ENCODE measurements at regions not wholly inside any gene's neighbourhood (a gene's known extent, or its start where the extent isn't known, plus 50 kb on each side); places are given as distances from the start of the nearest gene placed in this dataset.

DNA sequence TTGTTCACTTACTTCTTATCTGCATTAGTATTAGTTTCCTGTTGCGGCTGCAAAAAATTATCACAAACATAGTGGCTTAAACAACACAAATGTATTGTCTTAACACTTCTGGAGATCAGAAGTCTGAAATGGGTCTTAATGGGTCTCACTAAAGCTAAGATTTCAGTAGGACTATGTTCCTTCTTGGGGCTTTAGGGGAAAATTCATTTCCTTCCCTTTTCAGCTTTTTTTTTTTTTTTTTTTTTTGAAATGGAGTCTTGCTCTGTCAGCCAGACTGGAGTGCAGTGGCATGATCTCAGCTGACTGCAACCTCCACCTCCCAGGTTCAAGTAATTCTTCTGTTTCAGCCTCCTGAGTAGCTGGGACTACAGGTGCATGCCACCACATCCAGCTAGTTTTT, 78.1 kb upstream of the KLF3 start:
- intact Hi-C loops (cut with DNase I): no loop called here
- no peak for TF ChIP-seq POLR2A (IDR thresholded peaks at IDR 0.05)
- TF ChIP-seq, protein P1, sequence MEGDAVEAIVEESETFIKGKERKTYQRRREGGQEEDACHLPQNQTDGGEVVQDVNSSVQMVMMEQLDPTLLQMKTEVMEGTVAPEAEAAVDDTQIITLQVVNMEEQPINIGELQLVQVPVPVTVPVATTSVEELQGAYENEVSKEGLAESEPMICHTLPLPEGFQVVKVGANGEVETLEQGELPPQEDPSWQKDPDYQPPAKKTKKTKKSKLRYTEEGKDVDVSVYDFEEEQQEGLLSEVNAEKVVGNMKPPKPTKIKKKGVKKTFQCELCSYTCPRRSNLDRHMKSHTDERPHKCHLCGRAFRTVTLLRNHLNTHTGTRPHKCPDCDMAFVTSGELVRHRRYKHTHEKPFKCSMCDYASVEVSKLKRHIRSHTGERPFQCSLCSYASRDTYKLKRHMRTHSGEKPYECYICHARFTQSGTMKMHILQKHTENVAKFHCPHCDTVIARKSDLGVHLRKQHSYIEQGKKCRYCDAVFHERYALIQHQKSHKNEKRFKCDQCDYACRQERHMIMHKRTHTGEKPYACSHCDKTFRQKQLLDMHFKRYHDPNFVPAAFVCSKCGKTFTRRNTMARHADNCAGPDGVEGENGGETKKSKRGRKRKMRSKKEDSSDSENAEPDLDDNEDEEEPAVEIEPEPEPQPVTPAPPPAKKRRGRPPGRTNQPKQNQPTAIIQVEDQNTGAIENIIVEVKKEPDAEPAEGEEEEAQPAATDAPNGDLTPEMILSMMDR (IDR thresholded peaks at IDR 0.05): no peak
- Histone ChIP-seq H3K4me1 (peaks cover 0 to 8% (median 0%) of the 10 kb centered on the region in 3 donors), H3K36me3 (no peaks in the 10 kb centered on the region), H3K9me3 (no peaks in the 10 kb centered on the region), H3K27ac (no peak overlapping the region), H3K27me3 (no peaks in the 10 kb centered on the region), H3K4me3 (no peak overlapping the region)
- DNase-seq: no peak
- WGBS, 2 donors: 74 to 89% methylated on average over 1 of the region's 1 CpG

DNA sequence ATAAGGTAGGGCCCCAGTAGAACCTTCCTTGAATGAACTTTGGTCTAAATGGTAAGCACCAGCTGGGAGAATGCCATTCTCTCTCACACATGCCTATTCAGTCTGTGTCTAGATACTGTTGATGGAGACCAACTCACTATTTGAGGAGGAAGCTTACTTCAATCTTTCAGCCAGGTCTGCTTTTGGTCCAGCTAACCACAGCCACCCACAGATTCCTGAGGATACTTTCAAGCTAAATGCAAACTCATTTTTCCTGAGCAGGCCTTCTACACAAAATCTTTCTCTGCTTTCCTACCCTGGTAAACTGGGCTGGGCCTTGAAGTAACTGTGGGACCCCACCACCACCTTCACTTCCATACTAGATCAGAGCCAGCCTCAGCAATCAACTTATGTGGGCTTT, 76.9 kb upstream of the KLF3 start:
- Histone ChIP-seq H3K27me3 (no peaks in the 10 kb centered on the region), H3K9me3 (no peaks in the 10 kb centered on the region), H3K4me1 (peaks cover 0 to 17% (median 0%) of the 10 kb centered on the region in 3 donors), H3K36me3 (no peaks in the 10 kb centered on the region), H3K27ac (no peak overlapping the region), H3K4me3 (no peak overlapping the region)
- TF ChIP-seq POLR2A (IDR thresholded peaks at IDR 0.05): no peak
- TF ChIP-seq, protein P1 (IDR thresholded peaks at IDR 0.05): no peak
- DNase-seq: no peak
- intact Hi-C loops (cut with DNase I): no loop called here

DNA sequence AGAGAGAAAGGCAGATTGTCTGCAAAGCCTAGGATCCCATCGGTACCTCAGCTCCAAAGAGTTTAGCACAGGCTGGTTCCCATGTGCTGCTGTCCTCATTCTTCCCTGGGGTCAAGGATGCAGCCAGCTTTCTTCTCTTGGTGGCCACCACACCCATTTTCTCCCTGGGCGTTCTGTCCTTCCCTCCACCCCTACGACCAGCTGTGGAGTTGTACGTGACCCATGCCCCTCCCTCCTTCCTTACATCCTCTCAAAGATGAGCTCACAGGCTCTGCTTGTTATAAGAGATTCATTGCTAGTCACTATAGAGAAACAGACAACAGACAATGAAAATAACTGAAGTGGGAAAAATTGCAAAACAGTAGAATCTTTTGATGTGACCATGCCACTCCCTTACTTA, 74.0 kb upstream of the KLF3 start:
- intact Hi-C loops (cut with DNase I): no loop called here
- H3K4me1 ChIP-seq: peaks cover 0 to 13% (median 0%) of the 10 kb centered on the region in 3 donors
- TF ChIP-seq, protein P1 (IDR thresholded peaks at IDR 0.05): no peak
- no peak for TF ChIP-seq POLR2A (IDR thresholded peaks at IDR 0.05)
- no peak overlapping the region for H3K4me3 ChIP-seq
- whole genome bisulfite sequencing, 2 donors: 77 to 95% methylated on average over 4 of the region's 4 CpGs
- H3K27ac ChIP-seq: no peak overlapping the region
- H3K27me3 ChIP-seq: no peaks in the 10 kb centered on the region
- no peaks in the 10 kb centered on the region for H3K9me3 ChIP-seq
- no peaks in the 10 kb centered on the region for H3K36me3 ChIP-seq
- DNase-seq: no peak

DNA sequence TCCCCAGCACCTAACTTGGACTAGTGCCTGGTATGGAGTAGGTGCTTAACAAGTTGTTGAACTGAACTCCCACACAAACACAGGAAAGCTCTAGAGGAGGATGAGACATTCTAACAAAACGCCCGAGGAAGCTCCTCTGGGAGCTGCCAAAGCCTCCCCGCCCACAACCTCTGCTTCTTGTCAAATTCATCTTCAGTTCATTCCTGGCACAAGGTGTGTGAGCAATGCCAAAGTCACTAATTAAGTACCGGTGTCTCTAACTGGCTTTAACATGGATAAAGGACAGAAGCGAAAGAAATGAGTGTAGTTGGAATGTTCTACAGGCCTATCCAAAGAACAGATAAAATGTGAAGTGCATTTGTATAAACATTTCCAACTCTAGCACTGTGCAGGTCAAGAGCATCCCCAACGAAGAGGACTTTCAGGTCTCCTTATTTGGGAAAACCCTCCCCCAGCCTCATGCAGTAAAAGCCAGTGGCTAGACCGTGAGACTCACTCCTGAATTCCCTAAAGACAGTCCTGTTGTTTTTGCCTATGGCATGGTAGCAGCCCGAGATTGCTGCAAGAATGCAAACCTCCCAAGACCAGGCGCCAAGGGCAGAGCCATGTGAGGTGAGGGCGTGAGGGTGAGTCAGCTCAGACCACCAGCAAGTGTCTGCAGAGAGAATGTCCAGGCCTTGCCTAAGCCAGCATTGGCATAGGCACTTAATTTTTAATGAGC, 72.2 kb upstream of the KLF3 start:
- no peaks in the 10 kb centered on the region for H3K9me3 ChIP-seq
- H3K27ac ChIP-seq: no peak overlapping the region
- H3K36me3 ChIP-seq: no peaks in the 10 kb centered on the region
- H3K4me3 ChIP-seq: no peak overlapping the region
- WGBS, 2 donors: 43 to 48% methylated on average over 9 to 10 of the region's 10 CpGs
- TF ChIP-seq POLR2A (IDR thresholded peaks at IDR 0.05): no peak
- TF ChIP-seq, protein P1 (IDR thresholded peaks at IDR 0.05): no peak
- H3K4me1 ChIP-seq: peaks cover 0 to 13% (median 0%) of the 10 kb centered on the region in 3 donors
- intact Hi-C loops (cut with DNase I): no loop called here
- no peak for DNase-seq
- no peaks in the 10 kb centered on the region for H3K27me3 ChIP-seq

DNA sequence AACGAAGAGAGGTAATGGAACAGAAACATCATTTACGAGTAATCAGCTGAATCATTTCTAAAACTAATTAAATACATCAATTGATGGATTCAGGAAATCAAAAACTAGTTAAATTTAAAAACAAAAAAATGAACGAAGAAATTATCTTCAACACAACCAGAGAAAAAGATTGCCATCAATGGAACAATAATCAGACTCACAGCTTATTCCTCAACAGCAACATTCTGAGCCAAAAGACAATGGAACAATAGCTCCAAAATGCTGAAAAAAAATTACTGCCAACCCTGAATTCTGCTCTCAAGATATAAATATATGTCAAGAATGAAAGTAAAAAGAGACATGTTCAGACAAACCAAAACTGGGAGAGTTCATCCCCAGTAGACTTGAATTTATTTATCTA, 65.5 kb upstream of the KLF3 start:
- no peaks in the 10 kb centered on the region for H3K36me3 ChIP-seq
- DNase-seq: no peak
- peaks cover 0 to 10% (median 0%) of the 10 kb centered on the region in 3 donors for H3K4me1 ChIP-seq
- TF ChIP-seq, protein P1 (IDR thresholded peaks at IDR 0.05): no peak
- no peak for TF ChIP-seq POLR2A (IDR thresholded peaks at IDR 0.05)
- intact Hi-C loops (cut with DNase I): no loop called here
- H3K4me3 ChIP-seq: no peak overlapping the region
- no peak overlapping the region for H3K27ac ChIP-seq
- no peaks in the 10 kb centered on the region for H3K9me3 ChIP-seq
- no peaks in the 10 kb centered on the region for H3K27me3 ChIP-seq
- WGBS, 2 donors: 57 to 77% methylated on average over 3 of the region's 3 CpGs
